ENCODE measurements at regions not wholly inside any gene's neighbourhood (a gene's known extent, or its start where the extent isn't known, plus 50 kb on each side); places are given as distances from the start of the nearest gene placed in this dataset.

- ChIA-PET POLR2A (no interaction called here), CTCF (no interaction called here)
These were observed 103.9 kb upstream of the ST8SIA2 start for GRCh38 chr15:92289733-92290132.

GRCh38 chr15:92290359-92290992 is 103.2 kb upstream of the ST8SIA2 start:
- ChIA-PET CTCF (no interaction called here), POLR2A (no interaction called here)
- no peak for DNase-seq (ENCODE audit: extremely low spot score)
- TF ChIP-seq FOXK2 (IDR thresholded peaks at IDR 0.05) (no peak), NFRKB (IDR thresholded peaks at IDR 0.05) (no peak), TARDBP (IDR thresholded peaks at IDR 0.05) (no peak), PKNOX1 (IDR thresholded peaks at IDR 0.05) (no peak), SP1 (IDR thresholded peaks at IDR 0.05) (no peak), CTBP1 (IDR thresholded peaks at IDR 0.05; ENCODE audit: borderline replicate concordance) (no peak), L3MBTL2 (conservative IDR thresholded peaks at IDR 0.05) (no peak), FOXM1 (IDR thresholded peaks at IDR 0.05; ENCODE audit: borderline replicate concordance) (no peak), LEF1 (IDR thresholded peaks at IDR 0.05; ENCODE audit: borderline replicate concordance) (no peak), BHLHE40 (IDR thresholded peaks at IDR 0.05; ENCODE audit: borderline replicate concordance) (no peak), SUZ12 (IDR thresholded peaks at IDR 0.05) (no peak), HDGF (IDR thresholded peaks at IDR 0.05; ENCODE audit: borderline replicate concordance) (no peak), ARNT (IDR thresholded peaks at IDR 0.05) (no peak), FOXA1 (IDR thresholded peaks at IDR 0.05) (no peak), ELF4 (IDR thresholded peaks at IDR 0.05) (no peak), ZNF384 (IDR thresholded peaks at IDR 0.05) (no peak)

More at GRCh38 chr15:92289733-92290132, 103.9 kb upstream of the ST8SIA2 start:
- TF ChIP-seq PKNOX1 (IDR thresholded peaks at IDR 0.05): no peak
- no peak for TF ChIP-seq ZNF384 (IDR thresholded peaks at IDR 0.05)
- no peak for TF ChIP-seq SUZ12 (IDR thresholded peaks at IDR 0.05)
- no peak for TF ChIP-seq NFRKB (IDR thresholded peaks at IDR 0.05)
- DNase-seq (ENCODE audit: extremely low spot score): no peak

DNA sequence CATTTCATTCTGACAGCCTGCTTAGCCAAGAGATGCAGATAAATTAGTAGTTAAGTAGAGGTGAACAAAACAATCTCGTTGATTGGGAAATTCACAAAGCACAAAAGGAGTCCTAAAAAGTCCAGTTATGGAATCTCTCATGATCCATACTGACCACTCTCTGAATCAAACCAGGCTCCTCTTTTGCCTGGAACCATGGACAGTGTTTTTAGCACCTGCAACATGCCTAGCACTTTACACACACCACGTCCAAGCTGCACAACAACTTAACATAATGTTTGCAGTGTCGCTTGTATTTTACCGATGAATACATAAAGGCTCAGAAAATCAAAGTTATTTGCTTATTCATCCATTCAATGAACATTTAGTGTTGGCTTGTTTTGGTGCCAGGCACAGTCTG is 101.8 kb upstream of the ST8SIA2 start:
- no peak for TF ChIP-seq L3MBTL2 (conservative IDR thresholded peaks at IDR 0.05)
- no peak for TF ChIP-seq FOXM1 (IDR thresholded peaks at IDR 0.05; ENCODE audit: borderline replicate concordance)
- no peak for TF ChIP-seq BHLHE40 (IDR thresholded peaks at IDR 0.05; ENCODE audit: borderline replicate concordance)
- no peak for TF ChIP-seq FOXK2 (IDR thresholded peaks at IDR 0.05)
- TF ChIP-seq LEF1 (IDR thresholded peaks at IDR 0.05; ENCODE audit: borderline replicate concordance): no peak
- no peak for TF ChIP-seq SP1 (IDR thresholded peaks at IDR 0.05)
- no peak for TF ChIP-seq ARNT (IDR thresholded peaks at IDR 0.05)
- CTCF ChIA-PET: no interaction called here
- POLR2A ChIA-PET: no interaction called here

GRCh38 chr15:92294759-92295158 is 98.9 kb upstream of the ST8SIA2 start:
- ChIA-PET POLR2A (no interaction called here), CTCF (no interaction called here)
- DNase-seq (ENCODE audit: extremely low spot score): no peak
- no peak for TF ChIP-seq PKNOX1 (IDR thresholded peaks at IDR 0.05)
- no peak for TF ChIP-seq SUZ12 (IDR thresholded peaks at IDR 0.05)
- no peak for TF ChIP-seq FOXA1 (IDR thresholded peaks at IDR 0.05)
- TF ChIP-seq CTBP1 (IDR thresholded peaks at IDR 0.05; ENCODE audit: borderline replicate concordance): no peak
- no peak for TF ChIP-seq ARNT (IDR thresholded peaks at IDR 0.05)
- no peak for TF ChIP-seq LEF1 (IDR thresholded peaks at IDR 0.05; ENCODE audit: borderline replicate concordance)
- TF ChIP-seq ELF4 (IDR thresholded peaks at IDR 0.05): no peak
- no peak for TF ChIP-seq FOXM1 (IDR thresholded peaks at IDR 0.05; ENCODE audit: borderline replicate concordance)
- no peak for TF ChIP-seq L3MBTL2 (conservative IDR thresholded peaks at IDR 0.05)
- TF ChIP-seq FOXK2 (IDR thresholded peaks at IDR 0.05): no peak
- no peak for TF ChIP-seq TARDBP (IDR thresholded peaks at IDR 0.05)
- TF ChIP-seq BHLHE40 (IDR thresholded peaks at IDR 0.05; ENCODE audit: borderline replicate concordance): no peak
- no peak for TF ChIP-seq SP1 (IDR thresholded peaks at IDR 0.05)
- TF ChIP-seq ZNF384 (IDR thresholded peaks at IDR 0.05): no peak
- TF ChIP-seq NFRKB (IDR thresholded peaks at IDR 0.05): no peak

More for the DNA sequence above, 101.8 kb upstream of the ST8SIA2 start:
- DNase-seq (ENCODE audit: extremely low spot score): no peak

DNA sequence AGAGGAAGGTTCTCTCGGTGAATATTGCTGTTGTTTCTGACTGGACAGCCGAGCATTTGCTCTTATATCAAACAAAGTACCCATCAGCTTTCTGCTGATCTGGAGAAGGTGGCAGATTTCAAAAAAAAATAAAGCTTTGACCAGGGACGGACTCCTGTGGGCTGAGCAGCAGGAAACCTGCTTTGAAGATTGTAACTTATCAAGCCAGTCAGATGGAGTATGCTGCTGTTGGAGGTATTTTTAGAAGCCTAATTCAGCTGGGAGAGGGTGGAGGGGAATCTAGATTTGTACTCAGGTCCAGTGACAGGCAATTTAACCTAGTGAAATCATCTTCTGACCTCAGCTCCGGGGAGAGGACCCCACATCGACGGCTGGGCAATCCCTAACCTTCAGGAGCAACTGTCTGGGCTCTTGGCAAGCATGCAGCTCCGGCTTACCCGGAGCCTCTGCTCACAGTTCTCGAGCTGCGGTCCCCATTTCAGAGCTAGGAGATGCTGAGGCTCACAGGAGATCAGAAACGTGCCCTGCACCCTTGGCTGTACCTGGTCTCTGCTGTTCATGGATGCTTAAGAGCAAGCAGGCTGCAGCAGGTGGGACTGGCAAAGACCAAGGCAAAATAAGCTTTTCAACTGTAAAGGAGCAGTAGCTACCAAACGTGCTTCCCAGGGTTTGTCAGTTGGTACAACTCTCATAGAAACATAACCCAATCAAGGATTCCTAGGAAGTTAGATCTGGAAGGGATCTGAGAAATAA is 89.3 kb upstream of the ST8SIA2 start:
- no peak for DNase-seq (ENCODE audit: extremely low spot score)
- ChIA-PET POLR2A (no interaction called here), CTCF (interaction anchor here (0.6 kb wide), 1 partner anchor 410 kb away, joined by 4 read pairs; no protein-coding TSS in a partner anchor)
- no peak for TF ChIP-seq CTBP1 (IDR thresholded peaks at IDR 0.05; ENCODE audit: borderline replicate concordance)
- no peak for TF ChIP-seq SUZ12 (IDR thresholded peaks at IDR 0.05)

DNA sequence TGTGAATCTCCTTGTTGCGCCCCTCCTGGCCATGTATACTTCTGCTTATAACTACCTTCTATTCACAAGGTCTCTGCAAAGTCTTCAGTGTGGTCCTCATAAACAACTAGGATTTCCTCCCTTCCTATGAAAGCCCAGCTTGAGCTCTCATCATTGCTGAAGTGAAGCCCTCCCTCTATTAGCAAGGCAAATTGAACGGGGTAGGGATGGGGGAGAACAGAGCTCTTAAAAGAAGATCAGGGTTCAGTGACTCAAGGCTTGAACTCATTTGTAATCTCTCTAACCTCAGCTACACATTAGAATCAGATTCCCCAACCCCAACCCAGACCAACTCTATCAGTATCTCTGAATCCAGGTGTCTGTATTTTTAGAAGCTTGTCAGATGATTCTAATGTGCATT is 88.3 kb upstream of the ST8SIA2 start:
- ChIA-PET CTCF (interaction anchor here (0.6 kb wide), 2 partner anchors 239 to 410 kb away, joined by 3 to 4 read pairs; no protein-coding TSS in a partner anchor), POLR2A (no interaction called here)
- no peak for DNase-seq (ENCODE audit: extremely low spot score)
- TF ChIP-seq BHLHE40 (IDR thresholded peaks at IDR 0.05; ENCODE audit: borderline replicate concordance) (no peak), LEF1 (IDR thresholded peaks at IDR 0.05; ENCODE audit: borderline replicate concordance) (no peak)

Measured in HEK293T (cell line).